HPDE6-E6E7 (cell line): ENCODE measurements at regions not wholly inside any gene's neighbourhood (a gene's known extent, or its start where the extent isn't known, plus 50 kb on each side); places are given as distances from the start of the nearest gene placed in this dataset.
"Not testable (repeated sequence)": the region's sequence is repeated elsewhere in the genome, so short reads cannot be mapped to it uniquely, and the experiment has no call there.

Source experiments
- DNase-seq: peaks from one replicate; pipeline ENCODE4 v3.0.0; 2011; ENCODE audit warnings: missing footprints; ENCODE audit errors: extremely low spot score

GRCh38 chr2:81093031-81093430, 788.5 kb upstream of the LRRTM1 start:
- DNase-seq, result no peak

GRCh38 chr2:81087646-81088045, 783.1 kb upstream of the LRRTM1 start:
- DNase-seq, result no peak

DNA sequence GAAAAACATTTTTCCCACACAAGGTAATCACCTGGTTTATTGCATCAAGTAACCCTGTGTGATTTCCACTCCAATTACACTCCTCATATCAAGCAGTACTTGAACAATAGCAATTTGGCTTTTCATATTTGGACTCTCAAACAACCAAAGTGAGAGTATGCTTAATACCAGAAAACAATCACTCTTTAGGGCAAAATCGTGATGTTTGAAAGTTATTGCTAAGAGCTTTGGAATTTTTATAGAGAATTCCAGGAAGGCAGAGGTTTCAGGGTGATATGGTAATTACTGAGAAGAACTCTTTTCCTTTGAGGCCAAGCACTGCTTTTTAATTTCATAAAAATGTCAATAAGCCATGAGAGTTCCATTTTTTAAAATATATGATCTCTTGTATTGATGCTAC, 779.5 kb upstream of the LRRTM1 start:
- DNase-seq, result no peak

DNA sequence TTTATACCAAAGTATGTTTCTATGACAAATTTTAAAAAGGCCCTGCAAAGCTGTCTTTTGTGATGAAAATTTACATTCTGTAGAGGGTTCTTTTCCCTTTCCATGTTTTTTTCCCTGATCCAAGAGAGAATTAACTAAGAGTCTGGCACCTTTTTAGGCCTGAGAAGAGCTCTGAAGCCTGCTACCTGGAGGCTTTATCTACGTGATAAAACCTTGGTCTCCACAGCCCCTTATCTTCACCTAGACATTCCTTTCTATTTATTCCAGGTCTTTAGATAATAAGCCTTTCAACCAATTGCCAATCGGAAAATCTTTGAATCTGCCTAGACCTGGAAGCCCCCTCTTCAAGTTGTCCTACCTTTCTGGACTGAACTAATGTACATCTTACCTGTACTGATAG, 774.1 kb upstream of the LRRTM1 start:
- DNase-seq, result no peak

GRCh38 chr2:81078102-81078501, 773.5 kb upstream of the LRRTM1 start:
- no peak for DNase-seq

DNA sequence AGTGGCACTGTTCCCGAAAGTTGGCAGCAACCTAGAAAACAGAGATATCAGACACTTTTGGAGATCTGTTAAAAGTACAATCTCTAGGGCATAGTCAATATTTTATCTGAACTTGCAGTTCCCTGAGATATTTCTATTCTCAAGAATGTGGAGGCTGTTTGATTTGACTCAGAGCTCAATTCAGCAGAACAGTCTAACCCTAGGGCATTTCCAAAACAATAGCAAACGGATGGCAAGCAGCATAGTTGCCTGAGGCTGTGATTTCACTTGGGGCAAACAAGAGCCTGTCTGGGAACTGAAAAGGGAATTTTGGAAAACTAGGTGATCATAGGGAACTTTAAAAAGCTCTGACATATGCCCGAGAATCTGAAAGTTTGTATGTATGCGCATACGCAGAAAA, 772.8 kb upstream of the LRRTM1 start:
- no peak for DNase-seq

GRCh38 chr2:81073412-81073811, 768.9 kb upstream of the LRRTM1 start:
- no peak for DNase-seq

- DNase-seq, result no peak
Measured at GRCh38 chr2:81068144-81068543, 763.6 kb upstream of the LRRTM1 start.

DNA sequence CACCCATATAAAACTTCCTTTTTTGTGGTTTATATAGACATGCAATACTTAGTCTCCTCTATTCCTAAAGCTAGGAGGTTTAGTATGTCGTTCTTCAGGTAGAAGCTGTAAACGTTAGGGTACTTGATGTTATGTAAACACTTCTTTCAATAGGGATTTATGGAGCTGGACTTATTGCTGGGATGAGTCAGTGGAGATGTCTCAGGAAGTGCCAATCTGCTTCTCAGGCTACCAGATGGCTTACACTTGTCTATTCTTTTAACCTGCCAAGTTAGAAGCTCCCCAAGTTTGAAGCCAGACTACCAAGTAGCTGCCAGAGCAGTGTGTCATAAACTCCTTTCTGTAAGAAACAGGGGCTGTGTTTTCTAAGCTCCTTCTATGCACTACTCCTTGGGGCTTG, 756.5 kb upstream of the LRRTM1 start:
- DNase-seq, result no peak

DNA sequence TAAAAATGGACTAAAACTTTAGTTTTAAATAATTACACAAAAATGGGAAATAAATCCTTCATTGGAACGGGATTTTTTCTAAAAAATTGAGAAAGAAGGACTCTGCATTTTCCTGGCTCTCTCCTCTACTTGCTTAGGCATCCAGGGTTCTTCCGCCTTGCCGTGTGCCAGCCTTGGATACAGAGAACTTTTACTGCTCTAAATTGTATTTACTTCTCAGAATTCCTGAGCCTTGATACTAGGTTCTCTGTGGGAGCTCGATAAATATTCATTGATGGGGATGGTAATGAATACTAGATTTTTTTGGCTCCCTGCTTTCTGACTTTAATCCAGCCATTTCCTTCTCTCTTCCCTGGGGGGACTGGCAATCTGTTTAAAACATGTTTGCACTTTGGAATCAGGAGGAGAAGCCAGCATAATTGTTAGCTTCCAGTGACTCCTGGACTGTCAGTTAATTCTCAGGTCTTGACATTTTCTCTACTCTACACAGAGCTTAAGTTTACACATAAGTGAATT, 746.1 kb upstream of the LRRTM1 start:
- no peak for DNase-seq

GRCh38 chr2:81043681-81044080, 739.1 kb upstream of the LRRTM1 start:
- no peak for DNase-seq

- DNase-seq, result no peak
Measured at GRCh38 chr2:81007104-81007503, 702.6 kb upstream of the LRRTM1 start.

GRCh38 chr2:81002906-81003305, 698.4 kb upstream of the LRRTM1 start:
- DNase-seq, result no peak

- DNase-seq, result no peak
Measured at GRCh38 chr2:80987466-80987865, 682.9 kb upstream of the LRRTM1 start.

DNA sequence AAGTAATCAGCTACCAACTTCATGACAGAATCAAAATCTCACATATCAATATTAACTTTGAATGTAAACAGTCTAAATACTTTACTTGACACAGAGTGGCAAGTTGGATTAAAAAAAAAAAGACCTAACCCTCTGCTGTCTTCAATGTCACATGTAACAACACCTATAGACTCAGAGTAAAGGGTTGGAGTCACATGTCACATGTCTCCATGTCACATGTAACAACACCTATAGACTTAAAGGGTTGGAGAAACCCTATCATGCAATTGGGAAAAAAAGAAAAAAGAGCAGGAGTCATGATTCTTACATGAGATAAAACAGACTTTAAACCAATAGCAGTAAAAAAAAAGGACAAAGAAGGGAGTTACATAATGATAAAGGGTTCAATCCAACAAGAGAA, 665.3 kb upstream of the LRRTM1 start:
- no peak for DNase-seq

- no peak for DNase-seq
Measured at GRCh38 chr2:80968450-80968849, 663.9 kb upstream of the LRRTM1 start.

- no peak for DNase-seq
Measured at GRCh38 chr2:80947601-80948130, 643.1 kb upstream of the LRRTM1 start.

GRCh38 chr2:80943487-80943886, 638.9 kb upstream of the LRRTM1 start:
- no peak for DNase-seq

- no peak for DNase-seq
Measured at GRCh38 chr2:80942766-80943165, 638.2 kb upstream of the LRRTM1 start.

DNA sequence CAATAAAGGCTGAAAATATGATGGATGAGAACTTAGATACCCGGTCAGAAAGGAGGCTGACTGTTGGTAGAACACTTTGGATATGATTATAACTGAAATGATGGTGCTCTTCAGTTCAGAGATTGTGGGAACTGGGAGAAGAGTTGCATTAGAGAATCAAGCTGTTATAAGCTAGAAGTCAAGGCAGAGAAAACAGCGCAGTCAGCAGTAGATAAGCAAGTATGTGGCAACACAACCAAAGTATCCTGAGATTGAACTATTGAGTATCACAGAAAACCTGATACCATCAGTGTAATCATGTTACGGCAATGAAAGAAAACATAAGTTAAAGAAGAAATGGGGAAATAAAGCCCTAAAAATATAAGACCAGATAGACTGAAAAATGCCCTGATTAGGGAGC, 633.9 kb upstream of the LRRTM1 start:
- no peak for DNase-seq

DNA sequence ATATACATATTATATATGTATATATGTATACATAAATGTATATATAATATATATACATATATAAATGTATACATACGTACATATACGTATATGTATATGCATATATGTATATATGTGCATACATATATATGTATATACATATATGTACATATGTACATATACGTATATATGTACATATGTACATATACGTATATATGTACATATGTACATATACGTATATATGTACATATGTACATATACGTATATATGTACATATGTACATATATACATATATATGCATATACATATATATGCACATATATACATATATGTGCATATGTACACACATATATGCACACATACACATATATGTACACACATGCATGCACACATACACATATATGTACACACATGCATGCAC, 627.3 kb upstream of the LRRTM1 start:
- DNase-seq, result not testable (repeated sequence)

GRCh38 chr2:80930777-80931176, 626.2 kb upstream of the LRRTM1 start:
- no peak for DNase-seq

DNA sequence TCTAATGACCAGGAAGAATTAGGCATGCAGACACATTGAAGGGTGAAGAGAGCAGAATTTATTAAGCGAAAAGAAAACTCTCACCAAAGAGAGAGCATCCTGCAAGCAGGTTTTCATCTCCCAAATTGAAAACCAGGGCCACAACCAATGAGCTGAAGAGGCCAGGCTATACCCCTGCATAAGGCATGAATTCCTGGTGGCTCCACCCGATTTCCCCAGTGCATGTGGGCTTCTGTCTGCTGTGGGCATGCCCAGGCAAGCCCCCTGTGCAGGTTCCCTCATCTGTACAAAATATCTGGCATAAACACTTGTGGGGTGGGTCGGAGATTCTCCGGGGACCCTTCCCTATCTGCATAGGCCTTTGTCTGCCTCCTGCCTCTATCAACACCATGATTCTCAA, 621.6 kb upstream of the LRRTM1 start:
- DNase-seq, result no peak

DNA sequence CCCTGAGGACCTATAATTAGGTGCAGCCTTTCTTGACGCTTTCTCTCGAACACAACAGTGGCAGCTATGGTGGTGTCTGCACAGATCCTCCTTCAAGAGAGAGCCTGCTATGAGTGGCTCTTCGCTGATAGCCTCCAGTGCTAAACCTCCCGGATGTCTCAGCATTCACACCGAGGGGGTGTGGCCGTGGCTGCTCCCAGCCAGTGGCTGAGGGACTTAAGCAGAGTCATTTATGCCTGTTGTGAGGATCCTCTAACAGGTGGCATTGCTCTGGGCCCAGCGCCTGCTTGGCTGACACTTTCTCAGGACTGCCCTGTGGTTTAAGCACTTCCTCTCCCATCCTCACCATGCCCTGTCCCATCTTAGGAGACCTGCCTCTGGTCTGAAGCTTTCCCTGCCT, 592.0 kb upstream of the LRRTM1 start:
- no peak for DNase-seq
